ENCODE measurements at regions not wholly inside any gene's neighbourhood (a gene's known extent, or its start where the extent isn't known, plus 50 kb on each side); places are given as distances from the start of the nearest gene placed in this dataset.

DNA sequence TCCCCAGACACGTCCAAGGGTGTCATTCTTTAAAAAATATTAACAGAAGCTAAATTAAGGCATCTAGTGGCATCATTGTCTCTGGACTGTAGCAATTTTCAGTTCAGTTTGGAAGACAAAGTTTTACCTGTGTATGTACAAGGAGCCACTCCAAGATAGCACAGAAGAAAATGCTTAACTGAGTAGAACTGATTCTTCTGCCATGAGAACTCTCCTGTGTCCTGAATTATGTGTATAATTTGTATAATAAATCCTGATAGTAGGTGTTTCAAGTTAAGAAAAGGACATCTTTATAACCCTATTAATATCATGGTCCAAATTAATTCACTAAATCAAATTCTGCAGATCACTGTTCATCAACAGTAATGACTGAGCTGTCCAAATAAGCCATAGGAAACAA lies 1104.0 kb downstream of the XPNPEP1 start:
- TF ChIP-seq, protein P1, sequence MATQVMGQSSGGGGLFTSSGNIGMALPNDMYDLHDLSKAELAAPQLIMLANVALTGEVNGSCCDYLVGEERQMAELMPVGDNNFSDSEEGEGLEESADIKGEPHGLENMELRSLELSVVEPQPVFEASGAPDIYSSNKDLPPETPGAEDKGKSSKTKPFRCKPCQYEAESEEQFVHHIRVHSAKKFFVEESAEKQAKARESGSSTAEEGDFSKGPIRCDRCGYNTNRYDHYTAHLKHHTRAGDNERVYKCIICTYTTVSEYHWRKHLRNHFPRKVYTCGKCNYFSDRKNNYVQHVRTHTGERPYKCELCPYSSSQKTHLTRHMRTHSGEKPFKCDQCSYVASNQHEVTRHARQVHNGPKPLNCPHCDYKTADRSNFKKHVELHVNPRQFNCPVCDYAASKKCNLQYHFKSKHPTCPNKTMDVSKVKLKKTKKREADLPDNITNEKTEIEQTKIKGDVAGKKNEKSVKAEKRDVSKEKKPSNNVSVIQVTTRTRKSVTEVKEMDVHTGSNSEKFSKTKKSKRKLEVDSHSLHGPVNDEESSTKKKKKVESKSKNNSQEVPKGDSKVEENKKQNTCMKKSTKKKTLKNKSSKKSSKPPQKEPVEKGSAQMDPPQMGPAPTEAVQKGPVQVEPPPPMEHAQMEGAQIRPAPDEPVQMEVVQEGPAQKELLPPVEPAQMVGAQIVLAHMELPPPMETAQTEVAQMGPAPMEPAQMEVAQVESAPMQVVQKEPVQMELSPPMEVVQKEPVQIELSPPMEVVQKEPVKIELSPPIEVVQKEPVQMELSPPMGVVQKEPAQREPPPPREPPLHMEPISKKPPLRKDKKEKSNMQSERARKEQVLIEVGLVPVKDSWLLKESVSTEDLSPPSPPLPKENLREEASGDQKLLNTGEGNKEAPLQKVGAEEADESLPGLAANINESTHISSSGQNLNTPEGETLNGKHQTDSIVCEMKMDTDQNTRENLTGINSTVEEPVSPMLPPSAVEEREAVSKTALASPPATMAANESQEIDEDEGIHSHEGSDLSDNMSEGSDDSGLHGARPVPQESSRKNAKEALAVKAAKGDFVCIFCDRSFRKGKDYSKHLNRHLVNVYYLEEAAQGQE (IDR thresholded peaks at IDR 0.05; ENCODE audit: insufficient read depth in 1 of 2, low read depth in 2 of 2, low read length in 1 of 2), result no peak
- TF ChIP-seq, protein P2, sequence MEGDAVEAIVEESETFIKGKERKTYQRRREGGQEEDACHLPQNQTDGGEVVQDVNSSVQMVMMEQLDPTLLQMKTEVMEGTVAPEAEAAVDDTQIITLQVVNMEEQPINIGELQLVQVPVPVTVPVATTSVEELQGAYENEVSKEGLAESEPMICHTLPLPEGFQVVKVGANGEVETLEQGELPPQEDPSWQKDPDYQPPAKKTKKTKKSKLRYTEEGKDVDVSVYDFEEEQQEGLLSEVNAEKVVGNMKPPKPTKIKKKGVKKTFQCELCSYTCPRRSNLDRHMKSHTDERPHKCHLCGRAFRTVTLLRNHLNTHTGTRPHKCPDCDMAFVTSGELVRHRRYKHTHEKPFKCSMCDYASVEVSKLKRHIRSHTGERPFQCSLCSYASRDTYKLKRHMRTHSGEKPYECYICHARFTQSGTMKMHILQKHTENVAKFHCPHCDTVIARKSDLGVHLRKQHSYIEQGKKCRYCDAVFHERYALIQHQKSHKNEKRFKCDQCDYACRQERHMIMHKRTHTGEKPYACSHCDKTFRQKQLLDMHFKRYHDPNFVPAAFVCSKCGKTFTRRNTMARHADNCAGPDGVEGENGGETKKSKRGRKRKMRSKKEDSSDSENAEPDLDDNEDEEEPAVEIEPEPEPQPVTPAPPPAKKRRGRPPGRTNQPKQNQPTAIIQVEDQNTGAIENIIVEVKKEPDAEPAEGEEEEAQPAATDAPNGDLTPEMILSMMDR (IDR thresholded peaks at IDR 0.05), result no peak
- TF ChIP-seq POLR2AphosphoS5 (IDR thresholded peaks at IDR 0.05; ENCODE audit: low read depth, low read length), result no peak
- no peak for TF ChIP-seq SIN3A (IDR thresholded peaks at IDR 0.05; ENCODE audit: borderline replicate concordance, insufficient read depth, low read depth, low read length)

Data from Panc1 (cell line).